ENCODE measurements at regions not wholly inside any gene's neighbourhood (a gene's known extent, or its start where the extent isn't known, plus 50 kb on each side); places are given as distances from the start of the nearest gene placed in this dataset.

DNA sequence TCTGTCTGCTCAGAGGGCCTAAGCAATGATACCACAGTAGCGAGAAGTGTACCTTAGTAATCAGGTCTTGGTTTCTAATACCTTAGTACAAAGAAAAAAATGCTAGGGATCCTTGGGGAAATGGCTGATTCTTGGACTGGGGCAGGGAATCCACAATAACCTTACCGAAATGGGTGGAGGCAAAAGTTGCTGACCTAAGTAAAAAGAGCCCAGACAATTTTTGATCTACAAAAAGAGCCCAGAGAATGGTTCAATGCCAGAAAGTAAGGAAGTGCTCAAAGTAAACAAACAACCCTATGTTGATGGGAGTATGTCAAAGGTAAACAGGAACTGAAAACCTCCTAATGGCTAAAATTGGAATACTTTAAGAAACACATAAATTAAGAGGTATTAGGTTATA is 130.1 kb upstream of the MAGEB18 start:
- no peak overlapping the region for H3K4me3 Mint-ChIP-seq (ENCODE audit: unreplicated experiment)
- H3K9me3 Mint-ChIP-seq (ENCODE audit: unreplicated experiment) = no peaks in the 10 kb centered on the region
- TF ChIP-seq CTCF (IDR thresholded peaks at IDR 0.05; ENCODE audit: partially characterized antibody, unreplicated experiment) = no peak
- no peaks in the 10 kb centered on the region for H3K4me1 Mint-ChIP-seq (ENCODE audit: low read depth, unreplicated experiment)
- DNase-seq = no peak
- no peaks in the 10 kb centered on the region for H3K27me3 Mint-ChIP-seq (ENCODE audit: unreplicated experiment)
- H3K27ac Mint-ChIP-seq (ENCODE audit: unreplicated experiment) = no peak overlapping the region
- no peaks in the 10 kb centered on the region for H3K36me3 Mint-ChIP-seq (ENCODE audit: unreplicated experiment)

GRCh38 chrX:26008691-26009090 is 129.5 kb upstream of the MAGEB18 start:
- Mint-ChIP-seq H3K27ac (ENCODE audit: unreplicated experiment) (no peak overlapping the region), H3K4me3 (ENCODE audit: unreplicated experiment) (no peak overlapping the region), H3K9me3 (ENCODE audit: unreplicated experiment) (no peaks in the 10 kb centered on the region), H3K36me3 (ENCODE audit: unreplicated experiment) (no peaks in the 10 kb centered on the region), H3K4me1 (ENCODE audit: low read depth, unreplicated experiment) (no peaks in the 10 kb centered on the region), H3K27me3 (ENCODE audit: unreplicated experiment) (no peaks in the 10 kb centered on the region)
- no peak for TF ChIP-seq CTCF (IDR thresholded peaks at IDR 0.05; ENCODE audit: partially characterized antibody, unreplicated experiment)
- no peak for DNase-seq

GRCh38 chrX:26019386-26019785 is 118.8 kb upstream of the MAGEB18 start:
- H3K4me3 Mint-ChIP-seq (ENCODE audit: unreplicated experiment) = no peak overlapping the region
- H3K27me3 Mint-ChIP-seq (ENCODE audit: unreplicated experiment) = no peaks in the 10 kb centered on the region
- H3K27ac Mint-ChIP-seq (ENCODE audit: unreplicated experiment) = no peak overlapping the region
- H3K9me3 Mint-ChIP-seq (ENCODE audit: unreplicated experiment) = no peaks in the 10 kb centered on the region
- no peaks in the 10 kb centered on the region for H3K36me3 Mint-ChIP-seq (ENCODE audit: unreplicated experiment)
- no peak for TF ChIP-seq CTCF (IDR thresholded peaks at IDR 0.05; ENCODE audit: partially characterized antibody, unreplicated experiment)
- DNase-seq = no peak
- H3K4me1 Mint-ChIP-seq (ENCODE audit: low read depth, unreplicated experiment) = no peaks in the 10 kb centered on the region

DNA sequence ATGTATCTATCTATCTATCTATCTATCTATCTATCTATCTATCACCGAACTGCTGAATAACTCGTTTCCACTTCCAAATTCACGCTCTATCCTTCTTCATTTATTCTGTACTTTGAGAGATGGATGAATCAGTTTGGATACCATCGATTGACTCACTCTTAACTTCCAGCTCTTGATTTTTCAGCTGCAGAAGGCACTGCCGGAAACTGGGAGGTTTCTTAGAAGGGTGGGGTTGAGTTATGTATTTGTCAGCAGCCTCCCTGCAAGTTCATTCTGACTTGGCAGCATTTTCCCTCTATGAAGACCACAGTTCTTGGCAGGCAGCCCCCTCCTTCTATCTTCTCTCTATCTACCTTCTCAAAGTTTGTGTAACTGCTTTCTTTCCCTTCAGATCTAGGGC is 112.0 kb upstream of the MAGEB18 start:
- no peak overlapping the region for H3K4me3 Mint-ChIP-seq (ENCODE audit: unreplicated experiment)
- no peaks in the 10 kb centered on the region for H3K9me3 Mint-ChIP-seq (ENCODE audit: unreplicated experiment)
- no peaks in the 10 kb centered on the region for H3K27me3 Mint-ChIP-seq (ENCODE audit: unreplicated experiment)

More for the DNA sequence above, 112.0 kb upstream of the MAGEB18 start:
- no peak for TF ChIP-seq CTCF (IDR thresholded peaks at IDR 0.05; ENCODE audit: partially characterized antibody, unreplicated experiment)
- no peaks in the 10 kb centered on the region for H3K36me3 Mint-ChIP-seq (ENCODE audit: unreplicated experiment)
- no peak for DNase-seq
- no peaks in the 10 kb centered on the region for H3K4me1 Mint-ChIP-seq (ENCODE audit: low read depth, unreplicated experiment)
- H3K27ac Mint-ChIP-seq (ENCODE audit: unreplicated experiment) = no peak overlapping the region
